SK-N-SH treated with all-trans-retinoic acid at 6 μM for 48 hours (cell line): ENCODE measurements at regions not wholly inside any gene's neighbourhood (a gene's known extent, or its start where the extent isn't known, plus 50 kb on each side); places are given as distances from the start of the nearest gene placed in this dataset.

ENCODE experiments used
- ARNTL ChIP-seq: fragments of 450-650 bp; formaldehyde crosslinking; IDR thresholded peaks from 2 replicates; pipeline ENCODE4 v1.5.0; 2020; ENCODE audit warnings: low read depth, mild to moderate bottlenecking, moderate library complexity, borderline replicate concordance
- CREB5 ChIP-seq: fragments of 250-450 bp; sonication (Bioruptor Pico); IDR thresholded peaks from 2 replicates; pipeline ENCODE4 v1.5.1; 2020; ENCODE audit warnings: low read depth, mild to moderate bottlenecking, moderate library complexity
- CSRNP3 ChIP-seq: fragments of 250-450 bp; sonication (Bioruptor Pico); IDR thresholded peaks from 2 replicates; pipeline ENCODE4 v1.5.1; 2021; ENCODE audit warnings: mild to moderate bottlenecking, moderate library complexity
- OSR1 ChIP-seq: fragments of 250-450 bp; sonication (Bioruptor Pico); IDR thresholded peaks from 2 replicates; pipeline ENCODE4 v1.8.0; 2022; ENCODE audit warnings: moderate library complexity, mild to moderate bottlenecking, inconsistent platforms
- PATZ1 ChIP-seq: fragments of 250-450 bp; sonication (Bioruptor Pico); IDR thresholded peaks from 2 replicates; pipeline ENCODE4 v1.8.0; 2020; ENCODE audit warnings: mild to moderate bottlenecking, moderate library complexity, borderline replicate concordance
- RARB ChIP-seq: fragments of 250-450 bp; sonication (Bioruptor Pico); IDR thresholded peaks from 2 replicates; pipeline ENCODE4 v1.8.0; 2021; ENCODE audit warnings: mild to moderate bottlenecking, moderate library complexity
- TCF4 ChIP-seq: fragments of 250-450 bp; sonication (Bioruptor Pico); IDR thresholded peaks from 2 replicates; pipeline ENCODE4 v1.8.0; 2021; ENCODE audit warnings: mild to moderate bottlenecking, moderate library complexity, borderline replicate concordance
- TOX ChIP-seq: fragments of 250-450 bp; sonication (Bioruptor Pico); IDR thresholded peaks from 2 replicates; pipeline ENCODE4 v1.8.0; 2021; ENCODE audit warnings: mild to moderate bottlenecking, moderate library complexity, borderline replicate concordance
- ZFP3 ChIP-seq: fragments of 250-450 bp; sonication (Bioruptor Pico); IDR thresholded peaks from 2 replicates; pipeline ENCODE4 v1.5.0; 2020; ENCODE audit warnings: mild to moderate bottlenecking, moderate library complexity

- no peak for TF ChIP-seq TOX (CRISPR knock-in tag)
- TF ChIP-seq CSRNP3 (CRISPR knock-in tag): no peak
- no peak for TF ChIP-seq TCF4 (CRISPR knock-in tag)
- no peak for TF ChIP-seq ARNTL (CRISPR knock-in tag)
- no peak for TF ChIP-seq RARB (CRISPR knock-in tag)
- no peak for TF ChIP-seq PATZ1 (CRISPR knock-in tag)
- no peak for TF ChIP-seq ZFP3 (CRISPR knock-in tag)
- no peak for TF ChIP-seq CREB5 (CRISPR knock-in tag)
- no peak for TF ChIP-seq OSR1 (CRISPR knock-in tag)
Observed at GRCh38 chr2:75289771-75290170, 90.5 kb upstream of the TACR1 start.
